NCI-H748 (cell line): ENCODE measurements at regions not wholly inside any gene's neighbourhood (a gene's known extent, or its start where the extent isn't known, plus 50 kb on each side); places are given as distances from the start of the nearest gene placed in this dataset.

Source experiments
- DNase-seq: peaks from one replicate; lab custom pipeline; 2025; ENCODE audit not compliant: unreplicated experiment; lab: John Stamatoyannopoulos, UW

DNA sequence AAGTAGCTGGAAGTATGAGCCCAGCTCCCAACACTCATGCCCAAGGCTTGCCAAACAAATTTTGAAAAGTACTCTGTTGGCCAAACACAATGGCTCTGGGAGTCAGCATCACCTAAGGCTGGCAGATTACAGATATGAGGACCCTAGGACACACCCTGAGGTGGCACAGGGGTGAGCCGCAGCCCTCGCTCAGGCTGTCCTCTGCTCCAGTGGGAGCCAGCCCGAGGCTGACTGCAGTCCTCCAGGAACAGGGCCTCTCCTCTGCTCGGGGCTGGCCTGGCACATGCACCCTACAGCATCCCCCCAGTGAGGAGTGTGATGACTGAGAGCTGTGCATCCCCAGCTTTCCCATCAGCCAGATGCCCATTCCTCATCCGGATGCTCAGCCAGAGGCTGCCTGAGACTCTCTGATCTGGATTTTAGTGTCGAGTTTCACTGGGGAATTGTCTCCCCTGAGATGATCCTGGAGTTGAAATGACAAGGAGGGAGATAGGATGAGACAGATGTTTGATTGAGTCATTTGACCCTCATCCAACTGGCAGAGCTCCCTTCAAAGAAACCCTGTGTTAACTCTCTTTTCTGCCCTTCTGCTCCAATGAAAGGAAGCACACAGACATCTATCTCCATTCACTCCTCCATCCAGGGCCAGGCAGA lies 269.3 kb upstream of the NCKAP5 start:
- no peak for DNase-seq

DNA sequence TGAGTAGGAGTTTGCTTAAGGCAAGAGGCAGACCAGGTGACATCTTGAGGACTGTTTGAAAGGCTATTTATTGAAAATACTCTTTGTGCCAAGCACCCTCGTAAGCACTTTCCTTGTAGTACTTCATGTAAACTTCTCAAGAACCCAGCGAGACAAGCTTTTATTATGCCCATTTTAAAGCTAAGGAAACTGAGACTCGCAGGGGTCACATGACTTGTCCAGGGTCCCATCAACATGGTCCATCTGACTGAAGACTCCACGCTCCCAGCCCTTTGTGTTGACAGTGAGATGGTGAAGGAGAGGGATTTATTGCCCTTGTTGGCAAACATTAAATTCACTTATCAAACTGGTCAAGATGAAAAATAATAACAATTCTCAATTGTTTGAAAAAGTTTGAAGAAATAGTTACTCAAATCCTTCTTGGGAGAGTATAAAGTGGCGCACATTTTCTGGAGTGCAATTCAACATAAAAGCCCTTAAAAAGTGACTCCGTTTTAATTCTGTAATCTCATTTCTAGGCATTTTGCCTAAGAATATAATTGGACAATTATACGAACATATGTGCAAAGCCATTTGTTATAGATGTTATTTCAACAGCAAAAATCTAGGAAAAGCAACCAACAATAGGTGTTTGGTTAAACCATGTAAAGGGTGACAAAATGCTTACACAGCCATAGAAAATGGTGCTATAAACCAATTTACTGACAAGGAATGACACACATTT lies 270.5 kb upstream of the NCKAP5 start:
- no peak for DNase-seq

DNA sequence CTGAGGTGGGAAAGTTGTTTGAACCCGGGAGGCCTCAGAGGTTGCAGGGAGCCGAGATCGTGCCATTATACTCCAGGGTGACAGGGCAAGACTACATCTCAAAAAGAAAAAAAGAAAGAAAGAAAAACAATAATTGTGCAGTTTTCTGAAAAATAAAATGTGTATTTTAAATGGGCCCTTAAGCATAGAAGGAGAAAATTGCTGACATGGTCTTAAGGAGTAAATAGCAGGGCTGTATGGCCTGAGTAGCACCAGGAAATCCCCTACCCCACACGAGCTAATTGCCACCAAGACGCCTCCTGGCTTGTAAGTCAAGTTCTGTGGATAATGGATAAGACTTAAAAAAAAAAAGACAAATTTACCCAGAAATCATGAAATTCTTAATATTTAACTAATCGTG lies 271.4 kb upstream of the NCKAP5 start:
- no peak for DNase-seq

DNA sequence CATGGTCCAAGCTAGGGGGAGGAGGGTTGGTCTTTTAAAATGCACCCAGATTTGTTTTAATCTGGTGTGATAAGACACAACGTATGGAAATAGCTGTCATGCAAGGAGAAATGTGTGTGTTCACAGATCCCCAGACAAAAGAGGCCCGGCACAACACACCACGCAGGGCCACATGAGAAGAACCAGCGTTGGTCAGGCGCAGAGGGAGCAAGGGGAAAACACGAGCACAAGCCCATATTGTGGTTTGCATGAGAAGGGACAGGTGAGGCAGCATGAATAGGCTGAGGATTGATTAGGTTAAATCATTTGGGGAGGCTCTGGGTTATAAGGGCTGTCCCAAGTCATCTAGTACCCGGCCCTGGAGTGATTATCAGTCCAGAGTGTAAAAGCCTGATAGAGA lies 272.5 kb upstream of the NCKAP5 start:
- DNase-seq = no peak

DNA sequence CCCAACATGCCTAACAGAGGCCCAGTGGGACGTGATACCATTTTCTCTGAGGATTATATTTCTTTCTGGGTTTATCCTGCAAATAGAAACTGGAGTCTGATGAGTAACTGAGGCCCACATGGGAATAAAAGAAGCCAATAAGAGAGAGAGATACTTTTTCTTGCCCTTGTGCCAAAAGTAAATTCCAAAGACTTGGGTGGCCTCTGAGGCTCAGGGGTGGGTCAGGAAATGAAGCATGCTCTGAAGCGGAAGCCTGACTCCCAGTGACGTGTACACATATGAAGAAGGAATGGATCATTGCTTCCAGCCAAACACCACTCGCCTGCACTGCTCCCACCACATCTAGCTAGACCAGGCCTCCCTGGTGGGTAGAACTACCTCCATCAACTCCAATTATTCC lies 273.6 kb upstream of the NCKAP5 start:
- DNase-seq = no peak

DNA sequence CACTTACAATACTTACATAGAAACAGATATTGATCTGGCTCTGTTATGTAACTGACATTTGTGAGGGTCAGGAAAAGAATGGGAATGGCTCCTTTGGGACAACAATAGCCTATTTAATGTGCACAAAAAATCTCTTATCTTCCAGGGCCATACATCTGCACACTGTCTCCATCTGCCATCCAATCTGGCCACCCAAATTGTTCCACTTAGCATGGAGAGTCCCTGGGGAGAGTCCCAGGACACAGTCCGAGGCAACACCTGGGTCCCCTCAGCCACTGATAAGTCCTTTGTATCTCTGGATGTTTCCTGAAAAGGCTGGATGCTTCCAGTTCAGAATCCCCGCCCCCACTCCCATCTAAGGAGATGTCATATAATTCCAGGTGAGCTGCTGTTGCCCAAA lies 274.2 kb upstream of the NCKAP5 start:
- DNase-seq = no peak

DNA sequence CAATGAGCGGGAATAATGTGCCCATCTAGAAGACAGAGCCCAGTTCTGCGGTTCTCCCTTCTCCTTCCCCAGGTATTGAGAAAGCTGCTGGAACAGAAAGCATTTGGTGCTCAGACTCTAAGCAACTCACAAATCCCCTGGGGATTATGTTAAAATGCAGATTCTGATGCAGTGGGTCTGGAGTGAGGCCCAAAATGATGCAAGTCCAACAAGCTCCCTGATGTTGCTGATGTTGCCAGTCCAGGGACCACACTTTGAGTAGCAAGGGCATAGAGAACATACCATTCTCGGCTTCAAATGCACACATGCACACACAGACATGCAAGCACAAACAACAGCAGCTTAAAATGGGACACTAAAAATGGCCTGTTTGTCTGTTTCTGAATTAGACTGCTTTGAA lies 274.8 kb upstream of the NCKAP5 start:
- no peak for DNase-seq

DNA sequence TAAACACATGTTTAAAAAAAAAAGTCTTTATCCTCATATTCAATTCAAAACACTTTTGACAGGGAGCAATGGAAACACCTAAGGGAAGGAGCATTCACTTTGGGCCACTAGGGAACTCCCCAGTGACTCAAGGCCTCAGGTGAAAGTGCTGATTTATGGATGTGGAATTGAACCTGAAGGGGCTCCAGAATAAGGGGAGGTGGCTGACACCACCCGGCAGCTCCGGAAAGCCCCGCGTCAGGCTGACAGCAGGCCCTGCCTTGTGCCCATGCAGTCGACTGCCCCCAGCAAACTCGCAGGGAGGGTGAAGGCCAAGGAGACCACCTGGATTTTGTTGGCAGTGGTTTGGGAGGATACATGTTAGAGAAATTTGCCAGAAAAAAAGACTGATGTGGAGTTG lies 275.3 kb upstream of the NCKAP5 start:
- DNase-seq = no peak

DNA sequence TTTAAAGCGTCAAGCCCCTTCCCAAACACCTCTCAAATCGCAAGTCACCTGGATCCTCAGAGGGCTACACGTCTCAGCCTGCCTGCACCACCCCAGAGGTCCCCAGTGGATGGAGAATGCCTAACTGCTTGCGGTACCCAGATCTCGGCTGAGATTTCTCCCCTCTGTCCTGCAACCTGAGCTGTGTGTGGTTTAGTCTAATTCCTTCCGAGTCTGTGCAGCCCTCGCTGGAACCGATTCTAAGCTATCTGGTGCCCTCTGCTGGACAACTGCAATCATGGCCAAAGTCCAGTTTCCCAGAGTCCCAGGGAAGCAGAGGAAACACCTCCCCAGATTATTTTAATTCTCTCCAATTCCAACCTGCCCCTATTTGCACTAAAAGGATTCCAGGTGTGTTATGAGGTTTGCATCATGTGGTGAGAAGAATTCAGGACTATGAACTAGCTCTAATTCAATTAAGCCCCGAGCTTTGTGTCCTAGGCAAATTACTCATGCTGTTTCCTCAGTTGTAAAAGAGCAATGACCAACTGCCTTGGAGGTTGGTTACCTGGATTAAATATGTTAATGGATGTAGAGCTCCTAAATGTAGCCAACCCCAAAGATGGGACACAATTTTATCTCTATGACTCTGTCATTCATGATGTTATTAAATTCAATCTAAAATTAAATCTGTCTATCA lies 276.1 kb upstream of the NCKAP5 start:
- DNase-seq = peak; percentile 53

DNA sequence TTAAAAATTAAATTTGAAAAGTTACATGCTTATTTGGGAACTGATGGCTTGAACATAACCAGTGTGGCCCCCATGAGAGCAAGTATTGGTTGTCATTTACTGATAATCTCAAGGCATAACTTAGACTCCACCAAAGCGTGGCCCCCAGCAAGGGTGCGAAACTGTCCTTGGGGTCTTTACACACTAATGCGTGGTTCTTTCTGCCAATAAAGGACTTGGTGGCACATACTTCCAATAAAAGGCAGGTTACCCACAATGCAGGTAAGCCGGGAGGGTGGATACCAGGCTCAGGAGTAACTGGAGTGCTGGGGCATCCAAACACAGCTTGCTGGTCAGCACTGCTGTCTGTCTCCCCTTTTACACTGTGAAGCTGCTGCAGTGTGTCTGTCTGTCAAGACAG lies 278.2 kb upstream of the NCKAP5 start:
- no peak for DNase-seq

DNA sequence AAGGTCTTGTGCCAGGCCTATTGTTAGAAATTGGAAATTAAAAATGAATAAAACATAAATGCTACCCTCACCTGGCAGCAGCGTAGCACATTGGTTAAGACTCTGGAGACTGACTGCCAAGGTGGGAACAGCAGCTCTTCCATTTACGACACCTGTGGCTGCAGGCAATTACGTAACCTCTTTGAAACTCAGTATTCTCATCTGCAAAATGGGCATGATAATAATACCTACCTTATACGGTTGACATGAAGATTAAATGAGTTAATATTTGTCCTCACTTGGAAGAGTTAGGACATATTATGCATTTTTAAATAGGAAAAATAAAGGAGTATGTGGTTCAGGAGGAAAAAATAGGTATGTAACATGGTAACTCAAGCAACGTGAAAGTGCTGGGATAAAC lies 279.3 kb upstream of the NCKAP5 start:
- no peak for DNase-seq

DNA sequence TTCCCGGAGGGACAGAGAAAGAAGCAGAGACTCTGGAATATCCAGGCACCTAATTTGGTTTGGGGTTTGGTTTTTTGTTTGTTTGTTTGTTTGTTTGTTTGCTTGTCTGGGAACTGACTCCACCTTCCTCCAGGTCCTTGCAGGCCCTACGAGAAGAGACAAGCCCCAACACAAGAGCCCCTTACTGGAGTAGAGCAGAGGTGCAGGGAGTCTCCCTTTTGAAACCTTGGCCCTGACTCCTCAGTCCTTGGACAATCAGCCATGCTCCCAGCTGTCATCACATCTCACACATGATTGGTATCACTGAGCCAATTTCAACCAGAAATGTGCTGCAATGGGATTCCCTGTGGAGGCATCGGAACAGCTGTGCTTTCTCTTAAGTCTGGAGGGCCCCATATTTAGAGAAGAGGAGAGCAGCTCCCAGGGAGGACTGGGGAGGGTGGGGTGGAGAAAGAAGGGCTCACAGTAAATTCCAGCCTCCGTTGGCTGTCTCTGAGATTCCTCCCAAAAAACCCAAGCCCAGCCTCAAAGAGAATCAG lies 279.9 kb upstream of the NCKAP5 start:
- no peak for DNase-seq

DNA sequence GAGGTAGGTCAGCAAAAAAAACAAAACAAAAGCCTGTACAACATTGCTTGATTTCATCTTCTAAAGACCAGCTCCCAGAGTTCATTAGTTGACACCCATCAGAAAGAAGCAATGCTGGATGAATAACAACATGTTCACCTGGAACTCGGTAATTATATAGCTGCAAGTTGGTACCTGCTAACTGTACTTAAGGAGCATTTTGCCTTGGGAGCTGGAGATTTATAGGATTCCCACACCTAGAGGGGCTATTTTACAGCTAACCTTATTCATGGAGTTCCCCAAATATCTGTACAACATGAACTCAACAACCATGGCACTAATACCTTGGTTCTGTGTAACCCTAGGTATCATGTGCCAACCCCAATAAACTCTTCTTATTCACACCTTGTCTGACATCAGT lies 281.1 kb upstream of the NCKAP5 start:
- DNase-seq = no peak

DNA sequence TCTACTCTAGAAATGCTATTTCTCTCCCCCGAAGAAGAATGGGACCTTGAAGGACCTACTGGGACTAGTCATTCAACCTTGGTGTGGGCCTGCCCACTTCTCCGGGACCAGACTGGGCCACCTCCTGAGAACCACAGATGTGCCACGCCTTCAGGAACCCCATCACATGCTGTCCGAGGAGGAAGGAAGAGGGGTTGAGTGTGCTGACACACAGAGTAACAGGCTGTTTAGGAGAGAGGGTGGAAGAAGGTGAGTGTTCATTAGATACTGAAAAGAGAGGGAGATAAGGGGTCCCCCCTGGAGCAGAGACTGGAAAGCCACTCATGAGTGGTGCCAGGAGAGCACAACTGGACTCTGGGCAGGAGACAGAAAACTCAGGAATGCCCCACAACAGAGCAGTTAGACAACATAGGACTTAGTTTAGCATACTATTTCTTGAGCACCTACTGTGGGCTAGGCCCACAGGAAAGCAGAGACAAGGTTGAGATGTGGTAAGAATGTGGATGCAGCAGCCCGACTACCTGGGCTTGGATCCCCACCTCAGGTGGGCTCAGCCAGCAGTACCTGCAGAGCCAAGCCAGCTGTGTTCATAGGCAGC lies 286.4 kb upstream of the NCKAP5 start:
- DNase-seq = no peak

DNA sequence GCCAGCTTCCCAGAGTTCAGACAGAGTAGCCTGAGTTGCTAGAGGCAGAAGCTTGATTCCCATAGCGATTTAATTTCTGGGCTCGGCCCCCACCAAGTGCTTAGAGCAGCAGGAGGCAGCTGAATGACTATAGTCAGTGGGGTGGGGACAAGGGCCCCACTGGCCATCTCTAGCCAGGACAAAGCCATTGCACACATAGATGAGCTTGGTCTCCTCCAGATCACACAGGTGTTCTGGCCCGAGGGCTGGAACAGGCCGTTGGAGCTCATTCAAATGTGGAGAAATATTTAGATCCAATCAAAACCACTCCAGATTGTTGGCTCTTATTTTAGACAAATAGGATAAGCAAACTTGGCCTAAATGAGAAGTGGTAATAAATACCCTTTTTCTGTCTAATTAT lies 287.3 kb upstream of the NCKAP5 start:
- no peak for DNase-seq

DNA sequence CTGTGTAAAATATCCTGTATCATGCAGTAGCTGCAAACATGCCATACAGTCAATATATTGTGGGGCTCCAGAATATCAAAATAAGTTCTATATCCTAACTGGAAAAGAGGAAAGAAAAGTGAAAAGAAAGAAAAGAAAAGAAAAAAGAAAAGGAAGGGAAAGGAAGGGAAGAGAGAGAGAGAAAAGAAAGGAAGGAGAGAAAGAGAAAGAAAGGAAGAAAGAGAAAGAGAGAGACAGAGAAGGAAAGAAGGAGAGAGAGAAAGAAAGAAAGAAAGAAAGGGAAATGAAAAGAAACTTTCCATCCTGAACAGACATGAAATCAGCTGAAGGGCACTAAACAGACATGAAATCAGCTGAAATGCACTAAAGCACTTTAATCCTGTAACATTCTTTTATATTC lies 288.4 kb upstream of the NCKAP5 start:
- DNase-seq = no peak

DNA sequence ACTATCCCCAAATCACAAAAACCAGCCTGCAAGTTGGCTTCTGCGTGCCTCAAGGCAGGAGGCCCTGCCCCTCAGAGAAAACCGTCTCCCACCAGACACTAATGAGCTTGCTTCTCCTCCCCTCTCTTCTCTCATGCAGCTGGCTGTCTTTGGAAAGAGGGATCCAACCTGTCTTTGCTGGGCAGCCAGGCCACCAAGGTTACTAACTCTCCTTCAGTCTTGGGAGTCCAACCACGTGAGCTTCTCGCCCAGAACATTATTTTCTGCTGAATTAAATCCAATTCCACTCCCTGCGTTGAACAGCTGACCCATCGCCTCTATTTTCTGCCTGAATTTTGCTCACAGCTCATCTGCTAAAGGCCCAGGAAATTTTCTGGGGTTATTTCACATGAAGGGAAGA lies 291.3 kb upstream of the NCKAP5 start:
- DNase-seq = no peak

DNA sequence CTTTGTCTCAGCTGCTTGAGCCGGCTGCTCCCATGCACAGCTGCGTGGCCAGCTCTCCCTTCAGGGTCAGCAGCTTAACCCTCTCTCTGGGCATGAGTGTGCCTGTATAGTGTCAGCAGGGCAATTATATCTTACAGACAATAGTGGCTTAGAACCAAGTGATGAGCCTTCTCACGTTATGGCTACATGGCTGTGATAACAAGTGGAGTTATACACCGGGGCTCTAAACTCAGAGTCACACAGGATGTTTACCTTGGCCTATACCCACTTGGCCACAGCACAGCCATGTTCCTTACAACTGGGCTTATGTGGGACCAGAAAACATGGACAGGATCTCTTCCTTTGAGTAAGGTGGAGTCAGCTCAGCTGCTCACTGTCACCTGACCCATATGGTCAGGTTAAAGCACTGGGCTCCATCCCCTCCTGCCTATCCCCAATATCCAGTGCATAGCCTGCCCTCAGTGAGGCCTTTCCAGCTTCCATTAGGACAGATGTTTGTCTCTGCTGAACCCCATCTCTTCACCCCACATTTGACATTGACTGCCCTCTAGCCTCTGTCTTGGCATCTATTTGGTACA lies 294.2 kb upstream of the NCKAP5 start:
- no peak for DNase-seq

DNA sequence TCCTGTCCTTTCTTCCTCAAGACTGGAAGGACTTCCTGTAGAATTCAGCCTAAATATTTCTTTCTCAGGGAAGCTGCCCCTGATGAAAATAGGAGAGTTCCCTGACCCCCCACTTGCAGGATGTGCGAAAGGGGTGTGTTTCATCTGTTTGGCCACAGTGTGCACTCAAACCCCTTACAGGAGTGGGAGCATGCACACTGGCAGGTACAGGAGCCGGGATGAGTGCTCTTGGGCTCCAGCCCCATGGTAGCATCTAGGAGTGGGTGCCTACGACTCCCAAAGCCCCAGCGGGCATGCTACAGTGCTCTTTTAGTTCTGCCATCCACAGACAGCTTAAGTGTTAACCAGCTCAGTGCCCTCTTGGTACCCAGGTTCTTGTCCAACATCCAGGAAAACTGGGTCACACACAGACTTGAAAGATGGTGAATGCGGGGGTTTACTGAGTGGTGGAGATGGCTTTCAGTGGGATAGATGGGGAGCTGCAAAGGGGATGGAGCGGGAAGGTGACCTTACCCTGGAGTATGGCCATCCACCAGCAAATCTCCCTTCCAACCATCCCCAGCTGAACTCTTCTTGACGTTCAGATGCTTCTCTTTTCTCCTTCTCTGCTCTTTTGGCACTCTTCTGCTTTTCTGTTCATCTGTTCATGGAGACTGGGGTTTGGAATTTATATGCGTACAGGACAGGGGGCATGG lies 295.0 kb upstream of the NCKAP5 start:
- DNase-seq = no peak

DNA sequence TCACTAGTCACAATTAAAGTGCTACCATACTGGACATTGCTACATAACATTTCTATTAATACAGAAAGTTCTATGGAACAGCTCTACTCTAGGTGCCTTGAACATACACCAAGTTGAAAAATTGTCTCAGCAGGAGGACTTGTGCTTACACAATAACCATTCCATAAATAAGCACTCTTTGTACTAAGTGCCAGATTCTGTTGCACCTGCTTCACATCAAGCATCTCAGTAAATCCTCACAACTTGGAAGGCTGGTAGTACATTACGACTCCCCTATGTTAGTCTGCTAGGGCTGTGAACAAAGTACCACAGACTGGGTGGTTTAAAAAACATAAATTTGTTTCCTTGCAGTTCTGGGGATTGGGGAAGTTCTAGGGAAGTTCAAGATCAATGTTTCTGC lies 296.9 kb upstream of the NCKAP5 start:
- no peak for DNase-seq

DNA sequence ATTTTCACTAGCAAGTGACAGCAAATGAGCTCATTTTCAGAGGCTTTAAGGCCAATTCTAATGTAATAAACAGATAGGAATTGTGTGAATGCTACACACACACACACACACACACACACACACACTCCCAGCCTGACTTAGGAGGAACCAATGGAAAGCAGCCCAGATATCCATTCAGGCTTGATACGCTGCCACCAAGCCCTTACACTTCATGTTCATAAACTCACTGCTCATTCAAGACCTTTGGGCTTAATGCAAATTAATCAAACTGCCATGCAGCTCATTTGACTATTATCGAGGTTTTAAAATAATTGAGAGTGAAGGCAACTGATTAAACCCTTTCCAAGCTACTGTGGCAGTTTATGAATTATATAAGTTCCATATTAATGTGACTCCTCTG lies 298.9 kb upstream of the NCKAP5 start:
- DNase-seq = no peak
